Stimulated activated effector memory CD8-positive, alpha-beta T cell treated with anti-CD3 and anti-CD28 coated beads, Interleukin-12 subunit alpha, Interleukin-12 subunit beta, amount 100 ng/mL, for 72 hours (primary cell): ENCODE measurements at regions not wholly inside any gene's neighbourhood (a gene's known extent, or its start where the extent isn't known, plus 50 kb on each side); places are given as distances from the start of the nearest gene placed in this dataset.
"Not testable (repeated sequence)": the region's sequence is repeated elsewhere in the genome, so short reads cannot be mapped to it uniquely, and the experiment has no call there.

Experiments used
- ATAC-seq: fragments of 150-1000 bp; cut with Tn5 transposase; 2 replicates; pipeline ENCODE4 v1.10.0; 2021
- DNase-seq, 2 donors: peaks; one replicate each; pipeline ENCODE4 v3.0.0; 2021 to 2022; ENCODE audit warnings: low spot score in 2 of 2
- H3K27ac Mint-ChIP-seq: one replicate; pipeline ENCODE4 v1.8.0; 2022; ENCODE audit warnings: mild to moderate bottlenecking, mixed read lengths
- H3K36me3 Mint-ChIP-seq: one replicate; pipeline ENCODE4 v1.8.0; 2022; ENCODE audit warnings: mild to moderate bottlenecking, mixed read lengths
- H3K4me1 Mint-ChIP-seq: one replicate; pipeline ENCODE4 v1.8.0; 2022; ENCODE audit warnings: mixed read lengths
- H3K4me3 Mint-ChIP-seq: one replicate; pipeline ENCODE4 v1.8.0; 2022; ENCODE audit warnings: mild to moderate bottlenecking, mixed read lengths
- H3K9me3 Mint-ChIP-seq: one replicate; pipeline ENCODE4 v1.8.0; 2022; ENCODE audit warnings: mixed read lengths

DNA sequence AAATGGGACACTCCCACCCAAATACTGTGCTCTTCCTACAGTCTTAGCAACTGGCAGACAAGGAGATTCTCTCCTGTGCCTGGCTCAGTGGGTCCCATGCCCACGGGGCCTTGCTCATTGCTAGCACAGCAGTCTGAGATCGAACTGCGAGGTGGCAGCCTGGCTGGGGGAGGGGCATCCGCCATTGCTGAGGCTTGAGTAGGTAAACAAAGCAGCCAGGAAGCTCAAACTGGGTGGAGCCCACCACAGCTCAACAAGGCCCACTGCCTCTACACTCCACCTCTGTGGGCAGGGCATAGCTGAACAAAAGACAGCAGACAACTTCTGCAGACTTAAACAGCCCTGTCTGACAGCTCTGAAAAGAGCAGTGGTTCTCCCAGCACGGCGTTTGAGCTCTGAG, 174.8 kb downstream of the COL12A1 start:
- not testable (repeated sequence) for H3K4me1 Mint-ChIP-seq, H3K4me3 Mint-ChIP-seq, H3K9me3 Mint-ChIP-seq, ATAC-seq, H3K27ac Mint-ChIP-seq, DNase-seq, H3K36me3 Mint-ChIP-seq

- ATAC-seq (no peak), DNase-seq (no peak)
- no peaks in the 10 kb centered on the region for H3K4me1 Mint-ChIP-seq
- peaks cover 3% of the 10 kb centered on the region for H3K9me3 Mint-ChIP-seq
- no peaks in the 10 kb centered on the region for H3K36me3 Mint-ChIP-seq
- no peak overlapping the region for H3K4me3 Mint-ChIP-seq
- H3K27ac Mint-ChIP-seq = no peak overlapping the region
Measured at GRCh38 chr6:75029333-75029732, 176.5 kb downstream of the COL12A1 start.

- Mint-ChIP-seq H3K4me3 (no peak overlapping the region), H3K4me1 (no peaks in the 10 kb centered on the region)
- ATAC-seq = no peak
Measured at GRCh38 chr6:75025371-75025770, 180.5 kb downstream of the COL12A1 start.

DNA sequence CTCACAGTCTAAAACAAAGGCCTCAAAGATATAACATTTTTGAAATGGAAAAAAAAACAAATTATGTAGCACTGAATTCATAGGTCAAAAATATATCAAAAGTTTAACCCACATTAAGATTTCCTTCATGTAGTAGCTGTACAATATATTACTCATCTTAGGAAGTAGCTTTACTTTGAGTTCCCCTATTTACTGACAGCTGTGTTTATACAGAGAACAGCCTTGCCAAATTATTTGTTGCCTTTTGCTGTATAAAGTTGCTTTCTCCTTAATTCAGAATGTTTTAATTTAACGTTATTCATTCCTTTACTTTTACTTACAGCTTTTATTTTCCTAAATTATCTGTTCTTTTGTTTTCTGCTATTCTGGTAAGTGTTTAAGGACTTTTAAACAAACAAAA, 181.0 kb downstream of the COL12A1 start:
- Mint-ChIP-seq H3K36me3 (no peaks in the 10 kb centered on the region), H3K9me3 (peaks cover 5% of the 10 kb centered on the region), H3K27ac (no peak overlapping the region), H3K4me1 (no peaks in the 10 kb centered on the region), H3K4me3 (no peak overlapping the region)
- DNase-seq (no peak), ATAC-seq (no peak)

More at GRCh38 chr6:75025371-75025770, 180.5 kb downstream of the COL12A1 start:
- Mint-ChIP-seq H3K9me3 (peaks cover 5% of the 10 kb centered on the region), H3K27ac (no peak overlapping the region), H3K36me3 (no peaks in the 10 kb centered on the region)
- DNase-seq = no peak

DNA sequence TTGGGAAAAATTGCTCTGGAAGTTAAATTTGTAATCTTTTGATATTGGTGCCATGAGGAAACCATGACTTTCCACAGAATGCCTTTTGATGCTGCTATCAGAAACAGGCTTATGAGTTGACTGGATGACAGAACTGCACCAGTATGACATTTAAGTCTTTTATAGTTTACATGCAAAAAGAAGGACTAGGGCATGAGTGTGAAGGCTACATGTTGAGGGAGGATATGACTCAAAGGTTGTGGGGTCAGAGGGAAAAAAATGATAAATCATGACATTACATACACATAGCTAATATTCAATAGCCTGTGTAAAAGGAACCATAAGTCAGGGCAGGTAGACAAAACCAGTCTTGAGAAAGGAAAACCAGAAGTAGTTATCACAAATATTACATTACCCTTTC, 182.2 kb downstream of the COL12A1 start:
- H3K4me3 Mint-ChIP-seq = no peak overlapping the region
- no peaks in the 10 kb centered on the region for H3K4me1 Mint-ChIP-seq
- ATAC-seq (no peak), DNase-seq (no peak)
- H3K27ac Mint-ChIP-seq = no peak overlapping the region
- H3K36me3 Mint-ChIP-seq = no peaks in the 10 kb centered on the region
- peaks cover 9% of the 10 kb centered on the region for H3K9me3 Mint-ChIP-seq

GRCh38 chr6:75020971-75021370, 184.9 kb downstream of the COL12A1 start:
- Mint-ChIP-seq H3K4me3 (no peak overlapping the region), H3K9me3 (peaks cover 10% of the 10 kb centered on the region), H3K36me3 (no peaks in the 10 kb centered on the region), H3K27ac (no peak overlapping the region), H3K4me1 (no peaks in the 10 kb centered on the region)
- no peak for DNase-seq
- ATAC-seq = no peak

GRCh38 chr6:75020376-75020775, 185.5 kb downstream of the COL12A1 start:
- H3K9me3 Mint-ChIP-seq = peaks cover 8% of the 10 kb centered on the region
- no peaks in the 10 kb centered on the region for H3K4me1 Mint-ChIP-seq
- H3K36me3 Mint-ChIP-seq = no peaks in the 10 kb centered on the region
- DNase-seq = no peak
- no peak overlapping the region for H3K27ac Mint-ChIP-seq
- no peak for ATAC-seq
- H3K4me3 Mint-ChIP-seq = no peak overlapping the region

DNA sequence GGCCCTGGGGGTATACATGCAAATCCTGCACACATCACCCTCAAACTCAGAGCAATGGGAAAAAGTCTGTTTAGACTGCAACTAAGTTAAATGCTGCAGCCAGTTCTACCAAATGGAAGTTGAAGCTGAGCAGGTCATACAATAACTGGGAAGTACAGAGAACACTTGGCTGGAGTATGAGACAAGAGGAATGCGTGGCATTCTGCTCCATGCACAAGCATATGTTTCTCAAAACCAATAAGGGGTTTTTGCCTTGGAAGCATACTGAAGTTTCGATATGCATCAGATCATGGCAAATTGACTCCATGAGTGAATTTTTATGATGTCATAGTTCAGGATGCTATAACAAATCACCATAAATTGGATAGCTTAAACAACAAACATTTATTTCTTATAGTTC, 193.8 kb downstream of the COL12A1 start:
- no peaks in the 10 kb centered on the region for H3K36me3 Mint-ChIP-seq
- no peak for ATAC-seq
- H3K27ac Mint-ChIP-seq = no peak overlapping the region
- H3K4me1 Mint-ChIP-seq = no peaks in the 10 kb centered on the region
- H3K4me3 Mint-ChIP-seq = no peak overlapping the region
- H3K9me3 Mint-ChIP-seq = peaks cover 9% of the 10 kb centered on the region
- DNase-seq = no peak

GRCh38 chr6:75003984-75004383, 201.9 kb downstream of the COL12A1 start:
- not testable (repeated sequence) for H3K27ac Mint-ChIP-seq, H3K36me3 Mint-ChIP-seq, ATAC-seq, H3K4me3 Mint-ChIP-seq, H3K4me1 Mint-ChIP-seq, DNase-seq, H3K9me3 Mint-ChIP-seq

- ATAC-seq = no peak
- no peaks in the 10 kb centered on the region for H3K4me1 Mint-ChIP-seq
Measured at GRCh38 chr6:74997646-74998045, 208.2 kb downstream of the COL12A1 start.

GRCh38 chr6:74993136-74993535, 212.7 kb downstream of the COL12A1 start:
- Mint-ChIP-seq H3K4me3 (no peak overlapping the region), H3K9me3 (peaks cover 16% of the 10 kb centered on the region), H3K4me1 (no peaks in the 10 kb centered on the region), H3K27ac (no peak overlapping the region), H3K36me3 (no peaks in the 10 kb centered on the region)
- ATAC-seq = no peak
- DNase-seq = no peak

More at GRCh38 chr6:74997646-74998045, 208.2 kb downstream of the COL12A1 start:
- H3K36me3 Mint-ChIP-seq = no peaks in the 10 kb centered on the region
- no peak overlapping the region for H3K4me3 Mint-ChIP-seq
- peaks cover 16% of the 10 kb centered on the region for H3K9me3 Mint-ChIP-seq
- no peak for DNase-seq
- no peak overlapping the region for H3K27ac Mint-ChIP-seq

DNA sequence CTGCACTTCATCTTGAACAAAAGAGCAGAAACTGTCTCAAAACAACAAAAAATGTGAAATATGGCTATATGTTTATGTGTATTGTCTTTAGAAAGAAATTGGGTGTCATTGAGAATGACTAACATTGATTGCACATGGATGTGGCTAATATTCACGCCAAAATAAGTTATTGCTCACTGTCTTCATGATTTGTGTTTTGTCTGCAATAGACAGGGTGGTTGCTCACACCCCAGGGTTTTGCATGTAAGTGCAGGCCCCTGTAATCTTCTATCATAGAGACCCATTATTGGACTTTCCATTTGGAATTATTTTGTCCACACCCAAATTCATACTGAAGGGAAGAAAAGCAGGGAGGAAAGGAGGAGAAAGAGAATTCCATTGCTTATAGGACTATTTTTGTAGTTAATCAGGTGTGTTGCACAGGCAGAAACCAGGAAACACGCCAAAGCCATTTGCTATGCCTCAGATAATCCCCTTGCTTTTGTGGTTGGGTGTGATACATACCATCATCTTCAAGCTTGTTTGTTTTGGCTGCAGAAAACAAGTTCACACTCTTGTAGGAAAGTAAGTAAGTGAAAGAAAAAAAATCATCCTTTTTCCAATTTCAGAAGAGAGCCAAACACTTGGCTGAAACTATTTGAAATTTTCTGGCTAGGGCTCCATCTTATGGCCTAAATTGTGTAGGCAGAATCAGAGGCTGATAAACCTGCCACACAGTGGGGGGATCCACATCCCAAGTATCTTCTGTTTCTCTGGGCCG, 214.1 kb downstream of the COL12A1 start:
- Mint-ChIP-seq H3K4me3 (no peak overlapping the region), H3K9me3 (peaks cover 13% of the 10 kb centered on the region), H3K4me1 (no peaks in the 10 kb centered on the region), H3K36me3 (no peaks in the 10 kb centered on the region), H3K27ac (no peak overlapping the region)
- DNase-seq (no peak), ATAC-seq (no peak)

DNA sequence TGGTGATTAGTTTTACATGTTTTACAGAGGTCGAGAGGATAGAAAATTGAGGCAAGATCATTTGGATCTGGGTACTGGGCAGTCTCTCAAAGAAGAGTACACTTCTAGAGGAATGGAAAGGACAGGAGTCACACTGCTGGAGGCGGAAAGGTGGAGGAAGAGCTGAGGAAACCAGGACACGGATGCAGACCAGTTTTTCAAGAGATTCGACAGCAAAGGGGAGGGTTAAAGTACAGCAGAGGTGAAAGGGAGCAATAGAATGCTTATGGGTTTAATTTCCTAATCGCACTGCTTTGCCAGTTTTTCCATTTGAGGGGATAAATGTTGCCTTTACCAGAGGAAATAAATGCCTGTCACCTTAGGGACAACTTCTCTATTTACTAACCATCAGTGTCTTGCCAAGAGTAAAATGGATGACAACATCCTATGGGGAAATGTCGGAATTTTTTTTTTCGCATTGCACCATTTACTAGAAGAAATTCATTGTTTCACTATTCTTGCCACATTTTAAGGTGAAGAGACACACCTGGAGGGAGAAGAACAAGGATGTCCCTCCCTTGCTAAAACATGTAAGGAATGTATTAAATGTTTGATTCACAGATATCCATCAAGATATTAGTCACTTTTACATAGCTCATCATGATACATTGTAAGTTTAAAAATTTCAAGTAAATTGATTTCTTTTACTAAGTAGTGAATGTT, 226.6 kb downstream of the COL12A1 start:
- no peak for ATAC-seq
- no peak for DNase-seq
- H3K4me3 Mint-ChIP-seq = no peak overlapping the region

GRCh38 chr6:74976701-74977100, 229.2 kb downstream of the COL12A1 start:
- Mint-ChIP-seq H3K4me1 (no peaks in the 10 kb centered on the region), H3K36me3 (no peaks in the 10 kb centered on the region)
- ATAC-seq = no peak

More for the DNA sequence above, 226.6 kb downstream of the COL12A1 start:
- peaks cover 6% of the 10 kb centered on the region for H3K9me3 Mint-ChIP-seq
- H3K27ac Mint-ChIP-seq = no peak overlapping the region
- no peaks in the 10 kb centered on the region for H3K4me1 Mint-ChIP-seq
- H3K36me3 Mint-ChIP-seq = no peaks in the 10 kb centered on the region

GRCh38 chr6:74976026-74976425, 229.8 kb downstream of the COL12A1 start:
- Mint-ChIP-seq H3K27ac (no peak overlapping the region), H3K36me3 (no peaks in the 10 kb centered on the region), H3K9me3 (peaks cover 6% of the 10 kb centered on the region), H3K4me3 (no peak overlapping the region), H3K4me1 (no peaks in the 10 kb centered on the region)
- ATAC-seq (no peak), DNase-seq (no peak)

More at GRCh38 chr6:74976701-74977100, 229.2 kb downstream of the COL12A1 start:
- Mint-ChIP-seq H3K27ac (no peak overlapping the region), H3K9me3 (peaks cover 6% of the 10 kb centered on the region), H3K4me3 (no peak overlapping the region)
- DNase-seq = no peak

DNA sequence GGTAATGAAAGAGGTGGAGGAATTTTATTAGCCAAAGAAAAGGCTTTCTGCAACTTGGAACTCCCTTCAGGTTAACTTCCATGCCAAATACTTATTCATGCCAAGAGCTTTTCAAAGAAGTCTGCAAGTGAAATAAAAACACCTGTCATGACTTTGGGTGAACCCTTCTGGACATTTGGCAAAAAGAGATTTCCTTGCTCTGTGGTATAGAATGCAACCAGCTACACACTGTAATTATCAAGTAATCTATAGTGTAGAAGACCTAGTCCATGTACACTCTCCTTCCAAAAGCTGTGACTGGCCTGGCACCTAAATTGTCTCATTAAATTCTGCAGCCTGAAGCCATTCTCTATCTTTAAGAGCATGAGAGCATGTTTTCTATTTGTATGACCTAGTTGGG, 232.3 kb downstream of the COL12A1 start:
- H3K4me1 Mint-ChIP-seq = no peaks in the 10 kb centered on the region
- H3K9me3 Mint-ChIP-seq = peaks cover 3% of the 10 kb centered on the region
- no peak overlapping the region for H3K27ac Mint-ChIP-seq
- no peak for ATAC-seq
- no peaks in the 10 kb centered on the region for H3K36me3 Mint-ChIP-seq
- no peak overlapping the region for H3K4me3 Mint-ChIP-seq
- DNase-seq = no peak
